Choroid plexus epithelial cell (primary cell): ENCODE measurements at regions not wholly inside any gene's neighbourhood (a gene's known extent, or its start where the extent isn't known, plus 50 kb on each side); places are given as distances from the start of the nearest gene placed in this dataset.

ENCODE experiments used
- DNase-seq: peaks from one replicate; pipeline ENCODE4 v3.0.0-alpha.2; 2010; ENCODE audit warnings: low read depth
- H3K4me3 ChIP-seq: 2 replicates; pipeline ENCODE4 v1.5.1; 2011; ENCODE audit warnings: low read depth, mild to moderate bottlenecking, control low read depth, low read length, moderate library complexity
- CTCF ChIP-seq: conservative IDR thresholded peaks from 2 replicates; pipeline ENCODE4 v1.5.1; 2011; ENCODE audit warnings: low read depth, mild to moderate bottlenecking, control low read depth, inconsistent platforms, low read length, moderate library complexity

GRCh38 chr5:167565189-167565954, 726.1 kb upstream of the WWC1 start:
- peak; percentile 61 for DNase-seq
- TF ChIP-seq CTCF, result peak; percentile 46
- H3K4me3 ChIP-seq, result no peak overlapping the region

GRCh38 chr5:167570431-167570830, 721.0 kb upstream of the WWC1 start:
- TF ChIP-seq CTCF, result no peak
- H3K4me3 ChIP-seq, result no peak overlapping the region
- no peak for DNase-seq

GRCh38 chr5:167571824-167572223, 719.6 kb upstream of the WWC1 start:
- no peak for TF ChIP-seq CTCF
- no peak overlapping the region for H3K4me3 ChIP-seq
- no peak for DNase-seq

- H3K4me3 ChIP-seq, result peak overlapping the region; percentile 53
- peak; percentile 67 for DNase-seq
- peak; percentile 43 for TF ChIP-seq CTCF
Measured at GRCh38 chr5:167573370-167574127, 717.9 kb upstream of the WWC1 start.

- H3K4me3 ChIP-seq, result no peak overlapping the region
- no peak for DNase-seq
- TF ChIP-seq CTCF, result no peak
Measured at GRCh38 chr5:167574464-167574863, 717.0 kb upstream of the WWC1 start.

GRCh38 chr5:167575330-167575729, 716.1 kb upstream of the WWC1 start:
- no peak overlapping the region for H3K4me3 ChIP-seq
- TF ChIP-seq CTCF, result no peak
- no peak for DNase-seq

- no peak overlapping the region for H3K4me3 ChIP-seq
- DNase-seq, result no peak
- TF ChIP-seq CTCF, result no peak
Measured at GRCh38 chr5:167576126-167576525, 715.3 kb upstream of the WWC1 start.
